Activated CD4-positive, alpha-beta memory T cell treated with anti-CD3 and anti-CD28 coated beads, Interleukin-2, amount 10 ng/mL, durations not matched to agents 7 days and 5 days (primary cell): ENCODE measurements at regions not wholly inside any gene's neighbourhood (a gene's known extent, or its start where the extent isn't known, plus 50 kb on each side); places are given as distances from the start of the nearest gene placed in this dataset.
"Not testable (repeated sequence)": the region's sequence is repeated elsewhere in the genome, so short reads cannot be mapped to it uniquely, and the experiment has no call there.

Source experiments
- CTCF ChIA-PET: fragments of 350-600 bp; sonication (Branson Sonifier 250); formaldehyde crosslinking; loops from one replicate; lab custom pipeline; 2021; ENCODE audit warnings: antibody characterized with exemption, inconsistent platforms; lab: Charles Lee
- POLR2A ChIA-PET: fragments of 350-600 bp; sonication (Branson Sonifier 250); formaldehyde crosslinking; loops from one replicate; lab custom pipeline; 2021; ENCODE audit warnings: antibody characterized with exemption; lab: Charles Lee
- DNase-seq: peaks from one replicate; pipeline ENCODE4 v3.0.0-alpha.2; 2020
- H3K27ac Mint-ChIP-seq: one replicate; pipeline ENCODE4 v1.8.0; 2021; ENCODE audit warnings: mild to moderate bottlenecking, mixed read lengths
- H3K27me3 Mint-ChIP-seq: one replicate; pipeline ENCODE4 v1.8.0; 2021; ENCODE audit warnings: mixed read lengths
- H3K36me3 Mint-ChIP-seq: one replicate; pipeline ENCODE4 v1.8.0; 2021; ENCODE audit warnings: low read depth, mixed read lengths
- H3K4me1 Mint-ChIP-seq: one replicate; pipeline ENCODE4 v1.8.0; 2021; ENCODE audit warnings: mixed read lengths
- H3K4me3 Mint-ChIP-seq: one replicate; pipeline ENCODE4 v1.8.0; 2021; ENCODE audit warnings: mild to moderate bottlenecking, mixed read lengths
- H3K9me3 Mint-ChIP-seq: one replicate; pipeline ENCODE4 v1.8.0; 2021; ENCODE audit warnings: mixed read lengths

DNA sequence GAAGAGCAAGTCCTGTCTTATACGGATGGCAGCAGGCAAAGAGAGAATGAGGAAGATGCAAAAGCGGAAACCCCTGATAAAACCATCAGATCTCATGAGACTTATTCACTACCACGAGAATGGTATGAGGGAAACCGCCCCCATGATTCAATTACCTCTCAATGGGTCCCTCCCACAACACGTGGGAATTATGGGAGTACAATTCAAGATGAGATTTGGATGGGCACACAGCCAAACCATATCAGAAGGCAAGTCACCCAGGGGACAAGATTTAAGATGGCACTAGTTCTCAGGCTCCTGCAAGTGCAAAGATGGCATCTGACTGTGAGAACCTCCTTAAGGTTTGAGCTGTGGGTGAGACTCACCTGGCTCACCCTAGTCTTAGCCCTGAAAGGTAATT is 984.3 kb downstream of the AACS start:
- POLR2A ChIA-PET, CTCF ChIA-PET: not testable (repeated sequence)

DNA sequence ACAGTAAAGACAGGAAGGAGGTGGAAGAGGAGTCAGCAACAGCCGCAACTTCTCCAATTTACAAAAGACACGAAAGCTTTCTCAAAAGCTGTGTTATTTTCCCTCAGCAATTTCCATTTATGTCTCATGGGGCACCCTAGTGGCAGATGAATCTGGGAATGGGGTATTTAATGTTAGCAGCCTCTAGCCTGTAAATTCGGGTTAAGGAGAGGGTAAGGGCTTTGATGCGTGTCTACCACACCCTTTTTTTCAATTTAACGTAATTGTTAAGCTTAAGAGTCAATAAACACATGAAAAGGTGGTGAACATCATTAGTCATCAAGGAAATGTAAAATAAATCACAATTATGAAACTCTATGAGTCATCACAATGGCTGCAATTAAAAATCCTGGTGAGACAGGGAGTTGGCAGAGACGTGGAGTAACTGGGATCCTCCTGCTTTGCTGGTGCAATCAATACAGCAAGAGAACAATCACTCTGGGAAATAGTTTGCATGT is 986.4 kb downstream of the AACS start:
- Mint-ChIP-seq H3K36me3 (no peaks in the 10 kb centered on the region), H3K4me3 (no peak overlapping the region), H3K4me1 (no peaks in the 10 kb centered on the region), H3K27ac (no peak overlapping the region), H3K9me3 (peaks cover 12% of the 10 kb centered on the region), H3K27me3 (no peaks in the 10 kb centered on the region)
- POLR2A ChIA-PET = no interaction called here
- no peak for DNase-seq
- CTCF ChIA-PET = no interaction called here

More for the DNA sequence above, 984.3 kb downstream of the AACS start:
- not testable (repeated sequence) for H3K27me3 Mint-ChIP-seq, H3K4me3 Mint-ChIP-seq, H3K4me1 Mint-ChIP-seq, H3K36me3 Mint-ChIP-seq, DNase-seq, H3K27ac Mint-ChIP-seq
- peaks cover 10% of the 10 kb centered on the region for H3K9me3 Mint-ChIP-seq

DNA sequence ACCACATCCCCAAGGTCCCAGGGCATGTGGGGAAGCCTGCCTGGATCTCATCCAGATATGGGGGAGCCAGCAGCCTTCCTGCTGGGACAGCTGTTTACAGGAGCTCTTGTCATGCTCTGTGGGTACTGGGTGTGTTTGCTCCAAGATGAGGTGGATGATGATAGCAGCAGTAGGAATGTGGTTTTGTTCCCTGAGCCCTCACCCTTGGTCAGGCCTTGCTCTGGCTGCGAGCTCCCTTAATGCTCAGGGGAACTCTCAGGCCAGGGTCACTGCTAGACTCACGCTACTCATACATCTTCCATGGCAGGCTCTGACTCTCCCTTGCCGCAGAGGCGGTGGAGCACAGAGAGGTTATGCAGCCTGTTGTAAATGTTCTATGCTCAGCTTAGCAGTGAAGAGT is 990.3 kb downstream of the AACS start:
- H3K36me3 Mint-ChIP-seq = no peaks in the 10 kb centered on the region
- no peak overlapping the region for H3K27ac Mint-ChIP-seq
- no peaks in the 10 kb centered on the region for H3K4me1 Mint-ChIP-seq
- no peaks in the 10 kb centered on the region for H3K27me3 Mint-ChIP-seq
- CTCF ChIA-PET = no interaction called here
- no peak overlapping the region for H3K4me3 Mint-ChIP-seq
- peaks cover 7% of the 10 kb centered on the region for H3K9me3 Mint-ChIP-seq
- POLR2A ChIA-PET = no interaction called here
- DNase-seq = no peak

DNA sequence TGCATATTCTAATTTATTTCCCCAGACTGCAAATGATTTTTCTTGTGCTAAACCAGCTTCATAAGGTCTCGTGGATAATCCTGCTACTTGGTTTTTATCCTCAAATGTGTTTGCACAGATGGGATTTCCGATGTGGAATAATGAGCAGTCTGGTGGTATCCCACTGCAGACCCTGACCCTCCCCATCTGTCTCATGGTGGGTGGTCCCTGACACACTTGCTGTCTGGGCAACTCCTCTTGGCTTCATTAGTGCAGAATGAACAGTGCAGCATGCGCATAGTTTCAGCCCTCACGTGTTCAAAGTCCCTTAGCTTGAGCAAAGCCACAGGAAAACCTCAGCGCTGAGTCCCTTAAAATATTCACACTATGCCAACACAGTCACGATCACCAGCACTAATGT is 996.5 kb downstream of the AACS start:
- H3K27ac Mint-ChIP-seq = no peak overlapping the region
- no peaks in the 10 kb centered on the region for H3K27me3 Mint-ChIP-seq
- no peaks in the 10 kb centered on the region for H3K36me3 Mint-ChIP-seq
- no peaks in the 10 kb centered on the region for H3K4me1 Mint-ChIP-seq
- ChIA-PET CTCF (no interaction called here), POLR2A (no interaction called here)
- no peak overlapping the region for H3K4me3 Mint-ChIP-seq
- no peak for DNase-seq
- peaks cover under 1% of the 10 kb centered on the region for H3K9me3 Mint-ChIP-seq

DNA sequence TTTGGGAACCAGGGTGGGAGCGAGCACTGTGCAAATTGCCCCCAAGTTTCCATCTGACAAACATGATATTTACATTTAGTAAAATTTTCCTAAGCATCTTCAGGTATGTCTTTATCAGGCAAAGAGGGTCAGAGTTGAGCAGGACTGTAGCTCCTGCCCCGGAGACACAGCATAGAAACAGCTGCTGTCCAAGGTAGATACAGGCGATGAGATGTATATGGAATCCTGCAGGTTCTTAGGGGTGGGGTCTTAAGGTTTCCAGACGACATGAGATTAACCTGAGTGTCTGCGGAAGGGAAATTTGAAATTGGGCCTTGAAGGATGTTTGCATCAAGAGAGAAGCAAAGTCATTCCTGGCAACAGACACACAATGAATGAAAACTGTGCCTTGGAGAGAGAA is 998.8 kb downstream of the AACS start:
- no peaks in the 10 kb centered on the region for H3K36me3 Mint-ChIP-seq
- ChIA-PET POLR2A (no interaction called here), CTCF (interaction anchor here (0.6 kb wide), 1 partner anchor 120 kb away, joined by 6 read pairs; no protein-coding TSS in a partner anchor)
- no peaks in the 10 kb centered on the region for H3K9me3 Mint-ChIP-seq
- H3K27ac Mint-ChIP-seq = no peak overlapping the region
- no peak overlapping the region for H3K4me3 Mint-ChIP-seq
- H3K27me3 Mint-ChIP-seq = no peaks in the 10 kb centered on the region
- no peak for DNase-seq
- no peaks in the 10 kb centered on the region for H3K4me1 Mint-ChIP-seq

DNA sequence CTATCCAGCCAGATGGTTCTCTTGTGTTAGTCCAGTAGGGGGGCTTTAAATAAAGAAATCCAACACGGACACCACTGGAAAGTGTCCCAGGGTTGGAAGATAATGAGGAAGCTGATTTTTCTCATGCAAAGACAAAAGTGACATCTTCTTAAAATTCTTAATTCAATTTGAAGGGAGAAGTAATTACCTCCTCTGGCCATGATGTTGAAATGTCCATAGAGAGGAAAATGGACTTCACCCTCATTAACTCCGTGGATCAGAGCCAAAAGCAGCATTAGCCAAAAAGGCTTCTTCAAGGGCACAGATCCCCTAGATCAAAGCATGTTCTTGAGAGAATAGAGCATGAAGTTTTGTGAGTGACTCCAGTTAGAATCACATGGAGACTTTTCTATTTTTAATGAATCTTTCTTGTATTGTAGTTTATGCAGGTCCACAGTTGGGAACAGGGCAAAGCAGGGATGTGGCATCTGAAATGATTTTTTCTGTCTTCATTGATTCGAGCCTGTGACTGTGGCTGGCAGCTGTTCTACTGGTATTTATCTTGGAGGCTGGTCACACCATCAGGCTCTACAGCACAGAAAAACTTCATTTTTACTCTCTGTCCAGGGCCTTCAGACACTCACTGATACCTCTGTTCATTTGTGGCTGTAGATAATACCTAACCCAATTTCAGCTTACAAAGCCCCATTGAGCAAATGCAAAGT is 1002.5 kb downstream of the AACS start:
- POLR2A ChIA-PET = no interaction called here
- CTCF ChIA-PET = interaction anchor here (0.9 to 2.3 kb wide), 6 partner anchors 9 to 809 kb away, joined by 3 to 6 read pairs (median 3); no protein-coding TSS in a partner anchor

DNA sequence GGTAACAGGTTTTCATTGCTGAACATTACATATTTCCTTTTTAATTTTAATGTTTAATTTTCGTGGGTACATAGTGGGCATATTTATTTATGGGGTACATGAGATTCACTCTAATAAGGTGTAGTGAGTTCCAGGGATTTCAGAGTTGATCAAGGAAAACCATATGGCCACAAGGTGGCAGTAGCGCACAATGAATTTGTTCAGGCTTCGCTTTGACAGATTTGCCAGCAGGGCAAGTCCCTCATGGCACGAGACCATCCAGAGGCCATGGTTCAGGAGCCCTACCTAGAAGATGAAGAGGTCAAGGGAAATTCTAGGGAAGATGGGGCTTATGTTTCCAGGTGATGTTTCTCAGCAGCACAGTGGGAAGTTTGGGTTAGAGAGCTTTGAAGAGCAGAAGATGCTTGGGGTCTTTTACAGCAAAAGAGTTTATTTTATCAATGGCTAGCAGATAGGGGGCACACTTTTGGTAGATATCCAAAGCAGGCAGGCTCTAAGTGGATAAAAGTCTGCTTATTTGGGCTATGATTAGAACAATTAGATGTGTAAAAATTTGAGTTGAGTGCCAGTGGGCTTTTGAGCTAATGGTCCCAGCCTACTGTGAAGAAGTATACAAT is 1004.4 kb downstream of the AACS start:
- Mint-ChIP-seq H3K9me3 (no peaks in the 10 kb centered on the region), H3K36me3 (no peaks in the 10 kb centered on the region), H3K4me3 (no peak overlapping the region), H3K27me3 (no peaks in the 10 kb centered on the region), H3K4me1 (no peaks in the 10 kb centered on the region), H3K27ac (no peak overlapping the region)
- CTCF ChIA-PET = interaction anchor here (1.2 to 2.3 kb wide), 2 partner anchors 677 to 804 kb away, joined by 4 to 6 read pairs; no protein-coding TSS in a partner anchor
- POLR2A ChIA-PET = no interaction called here
- peak; percentile 57 for DNase-seq

More for the DNA sequence above, 1002.5 kb downstream of the AACS start:
- H3K9me3 Mint-ChIP-seq = no peaks in the 10 kb centered on the region
- H3K4me1 Mint-ChIP-seq = no peaks in the 10 kb centered on the region
- no peaks in the 10 kb centered on the region for H3K27me3 Mint-ChIP-seq
- H3K36me3 Mint-ChIP-seq = no peaks in the 10 kb centered on the region
- H3K4me3 Mint-ChIP-seq = no peak overlapping the region
- DNase-seq = no peak
- H3K27ac Mint-ChIP-seq = no peak overlapping the region

DNA sequence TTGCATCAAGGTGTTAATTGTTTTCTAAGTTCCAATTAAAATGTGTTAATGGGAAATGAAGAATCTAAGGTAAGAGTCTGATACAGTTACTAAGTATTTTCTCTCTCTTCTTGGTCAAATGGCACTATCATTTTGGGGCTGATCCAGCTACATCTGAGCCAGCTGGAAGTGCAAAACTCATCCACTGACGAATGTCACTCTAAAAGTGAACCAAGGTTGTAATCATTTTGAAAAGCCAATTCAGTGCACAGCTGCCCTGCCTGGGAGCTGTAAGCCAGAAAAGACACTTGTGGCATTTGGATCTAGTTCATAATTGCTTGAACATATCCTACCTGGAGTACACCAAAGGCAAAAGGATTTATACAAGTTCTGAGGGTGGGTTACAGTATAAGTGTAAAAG is 1011.3 kb downstream of the AACS start:
- CTCF ChIA-PET = interaction anchor here (1.0 kb wide), 1 partner anchor 8 kb away, joined by 3 read pairs; no protein-coding TSS in a partner anchor
- Mint-ChIP-seq H3K4me3 (no peak overlapping the region), H3K4me1 (no peaks in the 10 kb centered on the region), H3K36me3 (no peaks in the 10 kb centered on the region), H3K27ac (no peak overlapping the region), H3K27me3 (no peaks in the 10 kb centered on the region), H3K9me3 (no peaks in the 10 kb centered on the region)
- DNase-seq = no peak
- POLR2A ChIA-PET = no interaction called here

DNA sequence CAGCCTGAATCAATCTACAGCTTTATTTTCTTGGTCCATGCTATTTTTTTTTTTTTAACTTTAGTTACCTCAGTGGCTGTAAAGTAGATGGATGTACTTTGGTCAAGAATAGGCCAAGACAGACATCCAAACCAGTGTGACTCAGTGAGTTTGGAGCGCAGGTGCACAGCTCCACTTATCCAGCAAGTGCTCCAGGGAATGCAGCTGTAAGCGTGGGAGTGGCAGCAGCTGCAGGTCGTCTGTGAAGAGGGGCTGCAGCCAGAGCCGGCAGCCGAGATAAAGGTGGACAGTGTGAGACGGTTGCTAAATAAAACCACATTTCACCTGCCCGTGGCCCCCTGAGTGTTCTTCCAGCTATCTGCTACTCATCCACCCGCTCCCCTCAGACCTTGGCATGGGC is 1018.7 kb downstream of the AACS start:
- H3K4me1 Mint-ChIP-seq = no peaks in the 10 kb centered on the region
- DNase-seq = no peak
- H3K9me3 Mint-ChIP-seq = peaks cover 6% of the 10 kb centered on the region
- POLR2A ChIA-PET = no interaction called here
- no peaks in the 10 kb centered on the region for H3K27me3 Mint-ChIP-seq
- CTCF ChIA-PET = no interaction called here
- H3K36me3 Mint-ChIP-seq = no peaks in the 10 kb centered on the region
- no peak overlapping the region for H3K27ac Mint-ChIP-seq
- no peak overlapping the region for H3K4me3 Mint-ChIP-seq

DNA sequence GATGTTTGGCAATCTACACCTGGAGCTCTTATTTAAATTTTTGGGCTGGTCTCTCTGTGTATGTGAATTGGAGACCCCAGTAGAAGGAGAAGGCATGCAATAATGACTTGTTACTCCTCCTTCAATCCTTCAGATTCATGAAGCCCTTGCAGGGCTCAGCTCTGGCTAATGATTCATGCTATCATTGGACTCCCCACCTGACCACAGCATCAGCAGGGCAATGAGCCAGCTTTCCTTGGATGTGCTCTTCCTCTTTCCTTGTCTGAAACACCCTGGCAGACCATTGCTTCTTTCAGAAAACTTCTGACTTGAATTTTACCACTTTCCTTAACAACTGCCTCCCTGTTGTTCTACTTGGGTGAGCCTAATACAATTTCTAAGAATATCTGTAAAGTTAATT is 1019.2 kb downstream of the AACS start:
- ChIA-PET POLR2A (no interaction called here), CTCF (no interaction called here)
- H3K27ac Mint-ChIP-seq = no peak overlapping the region
- no peaks in the 10 kb centered on the region for H3K36me3 Mint-ChIP-seq
- DNase-seq = no peak
- no peaks in the 10 kb centered on the region for H3K27me3 Mint-ChIP-seq
- H3K9me3 Mint-ChIP-seq = peaks cover 6% of the 10 kb centered on the region
- no peaks in the 10 kb centered on the region for H3K4me1 Mint-ChIP-seq
- no peak overlapping the region for H3K4me3 Mint-ChIP-seq

DNA sequence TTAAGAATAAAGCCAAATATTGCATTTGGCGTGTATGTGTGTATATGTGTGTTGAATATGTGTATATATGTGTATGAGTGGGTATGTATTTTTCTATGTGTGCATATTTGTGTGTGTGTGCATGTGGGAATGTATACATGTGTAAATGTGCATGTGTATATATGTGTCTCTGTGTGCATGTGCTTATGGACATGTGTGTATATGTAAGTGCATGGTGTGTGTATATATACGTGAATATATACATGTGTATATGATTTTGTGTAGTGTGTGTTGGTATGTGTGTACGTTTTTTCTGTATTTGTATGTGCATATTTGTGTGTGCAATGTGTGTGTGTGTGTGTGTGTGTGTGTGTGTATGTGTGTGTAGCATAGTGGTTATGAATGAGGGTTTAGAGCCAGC is 1021.0 kb downstream of the AACS start:
- ChIA-PET POLR2A (no interaction called here), CTCF (no interaction called here)
- H3K27me3 Mint-ChIP-seq = no peaks in the 10 kb centered on the region
- H3K9me3 Mint-ChIP-seq = peaks cover 8% of the 10 kb centered on the region
- H3K27ac Mint-ChIP-seq = no peak overlapping the region
- no peaks in the 10 kb centered on the region for H3K4me1 Mint-ChIP-seq
- H3K4me3 Mint-ChIP-seq = no peak overlapping the region
- no peak for DNase-seq
- no peaks in the 10 kb centered on the region for H3K36me3 Mint-ChIP-seq

DNA sequence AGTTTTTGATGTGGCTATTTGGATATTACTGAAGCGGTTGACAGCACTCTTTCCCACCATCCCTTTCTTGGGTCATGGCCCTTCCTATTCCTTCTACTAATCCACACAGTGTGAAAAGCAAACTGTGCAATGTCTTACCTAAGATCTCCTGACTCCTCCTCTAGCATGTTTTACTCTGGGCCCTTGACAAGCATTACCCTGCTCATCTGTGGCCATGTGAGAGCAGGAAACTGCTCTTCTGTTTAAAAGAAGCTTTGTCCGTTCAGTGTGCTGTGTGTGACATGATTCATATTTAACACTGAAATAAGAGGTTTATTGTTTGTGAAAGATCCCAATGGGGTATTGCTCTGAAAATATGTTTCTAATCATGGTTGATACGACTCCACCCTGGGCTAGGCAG is 1022.5 kb downstream of the AACS start:
- no peak overlapping the region for H3K27ac Mint-ChIP-seq
- POLR2A ChIA-PET = no interaction called here

DNA sequence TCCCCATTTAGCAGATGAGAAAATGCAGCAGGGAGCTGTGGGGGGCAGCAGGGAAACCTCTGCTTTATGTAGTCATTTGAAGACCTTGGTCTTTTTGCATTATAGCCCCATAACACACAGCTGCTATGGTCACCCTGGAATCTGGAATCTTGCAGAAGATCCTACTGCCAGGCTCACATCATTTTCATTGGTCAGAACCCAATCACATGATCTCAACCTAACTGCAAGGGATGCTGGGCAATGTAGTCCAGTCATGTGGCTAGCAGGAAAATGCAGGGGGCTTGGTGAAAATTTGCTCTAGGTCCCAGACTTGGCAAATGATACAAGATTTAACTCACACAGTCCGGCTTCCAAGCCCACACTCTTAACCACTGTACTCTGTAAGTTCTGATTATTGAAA is 1028.7 kb downstream of the AACS start:
- H3K36me3 Mint-ChIP-seq = no peaks in the 10 kb centered on the region
- POLR2A ChIA-PET = no interaction called here

More for the DNA sequence above, 1022.5 kb downstream of the AACS start:
- H3K27me3 Mint-ChIP-seq = no peaks in the 10 kb centered on the region
- no peaks in the 10 kb centered on the region for H3K36me3 Mint-ChIP-seq
- no peaks in the 10 kb centered on the region for H3K4me1 Mint-ChIP-seq
- H3K9me3 Mint-ChIP-seq = peaks cover 12% of the 10 kb centered on the region
- DNase-seq = no peak
- no peak overlapping the region for H3K4me3 Mint-ChIP-seq
- CTCF ChIA-PET = no interaction called here

More for the DNA sequence above, 1028.7 kb downstream of the AACS start:
- Mint-ChIP-seq H3K4me1 (no peaks in the 10 kb centered on the region), H3K4me3 (no peak overlapping the region), H3K27ac (no peak overlapping the region), H3K9me3 (peaks cover 7% of the 10 kb centered on the region), H3K27me3 (no peaks in the 10 kb centered on the region)
- no peak for DNase-seq
- CTCF ChIA-PET = no interaction called here
